K562 (cell line): ENCODE measurements at regions not wholly inside any gene's neighbourhood (a gene's known extent, or its start where the extent isn't known, plus 50 kb on each side); places are given as distances from the start of the nearest gene placed in this dataset.
A peak's percentile ranks its signal among the peaks of the same experiment; 100 is the strongest.

Experiments
- BRF1 ChIP-seq: IDR thresholded peaks from 3 replicates; pipeline ENCODE4 v1.6.1; 2011; ENCODE audit warnings: borderline replicate concordance, mild to moderate bottlenecking; ENCODE audit not compliant: insufficient read length; ENCODE audit errors: extremely low read depth
- CEBPG ChIP-seq, 3 experiments: fragments of 200-800 bp in 1 of 3; sonication (Bioruptor generic) in 1 of 3; sonication (generic) in 1 of 3; formaldehyde crosslinking in 1 of 3; IDR thresholded peaks in 2 of 3; conservative IDR thresholded peaks in 1 of 3; 2 replicates each; pipeline versions ENCODE4 v1.6.1 to v1.8.0; 2016 to 2022; ENCODE audit warnings: missing compliant biosample characterization in 2 of 3, missing genetic modification characterization in 2 of 3, mild to moderate bottlenecking in 1 of 3, missing genetic modification reagents in 1 of 3
- ELF1 ChIP-seq: fragments of 200-800 bp; sonication (Bioruptor generic); IDR thresholded peaks from 2 replicates; pipeline ENCODE4 v1.6.1; 2016; ENCODE audit warnings: missing genetic modification characterization, missing compliant biosample characterization
- FOS ChIP-seq: IDR thresholded peaks from 3 replicates; pipeline ENCODE4 v1.6.1; 2011; ENCODE audit not compliant: insufficient read length; ENCODE audit errors: extremely low read depth
- FUS ChIP-seq: fragments of 200-400 bp; formaldehyde crosslinking; optimal IDR thresholded peaks from 2 replicates; pipeline ENCODE3; 2017; ENCODE audit warnings: low read depth, low read length
- HMGN3 ChIP-seq: IDR thresholded peaks from 2 replicates; pipeline ENCODE4 v1.6.1; 2011; ENCODE audit warnings: borderline replicate concordance, low read depth, mild to moderate bottlenecking, mixed read lengths, low read length; ENCODE audit not compliant: insufficient read length; ENCODE audit errors: extremely low read depth
- MCM5 ChIP-seq: fragments of 450-650 bp; IDR thresholded peaks from 2 replicates; pipeline ENCODE4 v1.6.1; 2016; ENCODE audit warnings: low read depth
- PYGO2 ChIP-seq: fragments of 450-650 bp; IDR thresholded peaks from 2 replicates; pipeline ENCODE4 v1.6.1; 2016; ENCODE audit warnings: mild to moderate bottlenecking, missing genetic modification characterization, moderate library complexity, missing compliant biosample characterization
- RAD21 ChIP-seq, 2 experiments: fragments of 250-450 bp in 1 of 2; fragments of 450-650 bp in 1 of 2; sonication (Bioruptor Pico) in 1 of 2; formaldehyde crosslinking in 1 of 2; IDR thresholded peaks in 1 of 2; conservative IDR thresholded peaks in 1 of 2; 2 replicates each; pipeline versions ENCODE4 v1.4.0 to v1.8.0; 2020 to 2022; ENCODE audit warnings: mild to moderate bottlenecking in 2 of 2, moderate library complexity in 1 of 2
- RBM39 ChIP-seq: fragments of 200-400 bp; formaldehyde crosslinking; optimal IDR thresholded peaks from 2 replicates; pipeline ENCODE3; 2018; ENCODE audit warnings: low read depth, low read length
- SIN3B ChIP-seq: fragments of 450-650 bp; IDR thresholded peaks from 2 replicates; pipeline ENCODE4 v1.6.1; 2017; ENCODE audit warnings: low read depth, mild to moderate bottlenecking, moderate library complexity
- SRSF9 ChIP-seq: fragments of 200-400 bp; formaldehyde crosslinking; IDR thresholded peaks from 2 replicates; pipeline ENCODE4 v1.6.1; 2017; ENCODE audit warnings: low read depth, low read length, borderline replicate concordance
- TAL1 ChIP-seq: fragments of 450-650 bp; IDR thresholded peaks from 2 replicates; pipeline ENCODE4 v1.6.1; 2016; ENCODE audit warnings: mild to moderate bottlenecking
- ZNF551 ChIP-seq: fragments of 250-450 bp; sonication (Bioruptor Pico); IDR thresholded peaks from 2 replicates; pipeline ENCODE4 v1.5.0; 2021; ENCODE audit warnings: mild to moderate bottlenecking, moderate library complexity
- TF ChIP-seq, protein P1 (sequence below): fragments of 250-450 bp; sonication (Bioruptor Pico); IDR thresholded peaks from 2 replicates; pipeline ENCODE4 v1.5.1; 2021; ENCODE audit warnings: mild to moderate bottlenecking
- TF ChIP-seq, protein P2 (sequence below): sonication (generic); formaldehyde crosslinking; IDR thresholded peaks from 2 replicates; pipeline ENCODE4 v1.8.0; 2023; ENCODE audit warnings: mild to moderate bottlenecking, missing genetic modification reagents
- TF ChIP-seq, protein P3 (sequence below): fragments of 450-650 bp; IDR thresholded peaks from 2 replicates; pipeline ENCODE4 v1.6.1; 2016; ENCODE audit warnings: missing biosample characterization, missing genetic modification characterization
- TF ChIP-seq, protein P4 (sequence below), 2 experiments: fragments of 450-650 bp in 1 of 2; sonication (generic) in 1 of 2; formaldehyde crosslinking in 1 of 2; IDR thresholded peaks in 1 of 2; conservative IDR thresholded peaks in 1 of 2; 2 replicates each; pipeline versions ENCODE4 v1.6.1 to v1.8.1; 2016 to 2023; ENCODE audit warnings: mild to moderate bottlenecking in 2 of 2, moderate library complexity in 2 of 2, inconsistent platforms in 1 of 2, missing genetic modification reagents in 1 of 2
- TF ChIP-seq, protein P5 (sequence below): fragments of 250-450 bp; sonication (Bioruptor Pico); IDR thresholded peaks from 2 replicates; pipeline ENCODE4 v1.8.0; 2022; ENCODE audit warnings: inconsistent platforms, mild to moderate bottlenecking, moderate library complexity, borderline replicate concordance

DNA sequence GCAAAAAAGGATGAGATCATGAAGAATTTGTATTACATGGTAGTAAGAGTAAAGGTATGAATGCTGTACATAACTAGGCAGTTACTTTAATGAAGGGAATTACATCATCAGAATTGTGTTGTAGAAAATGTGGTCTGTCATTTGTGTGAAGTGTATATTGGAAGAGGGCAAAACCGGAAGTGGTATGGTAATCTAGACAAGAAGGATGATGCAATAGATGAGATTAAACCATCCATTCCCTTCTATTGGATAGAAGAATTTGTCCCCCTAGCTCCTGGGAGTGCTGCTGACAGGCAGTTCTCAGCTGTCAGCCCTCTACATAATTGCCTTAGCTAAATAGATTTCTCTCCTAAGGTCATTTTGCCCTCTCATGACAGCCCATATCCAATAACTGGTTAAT lies 55.9 kb upstream of the BARD1 start (continued):
- TF ChIP-seq, protein P1, sequence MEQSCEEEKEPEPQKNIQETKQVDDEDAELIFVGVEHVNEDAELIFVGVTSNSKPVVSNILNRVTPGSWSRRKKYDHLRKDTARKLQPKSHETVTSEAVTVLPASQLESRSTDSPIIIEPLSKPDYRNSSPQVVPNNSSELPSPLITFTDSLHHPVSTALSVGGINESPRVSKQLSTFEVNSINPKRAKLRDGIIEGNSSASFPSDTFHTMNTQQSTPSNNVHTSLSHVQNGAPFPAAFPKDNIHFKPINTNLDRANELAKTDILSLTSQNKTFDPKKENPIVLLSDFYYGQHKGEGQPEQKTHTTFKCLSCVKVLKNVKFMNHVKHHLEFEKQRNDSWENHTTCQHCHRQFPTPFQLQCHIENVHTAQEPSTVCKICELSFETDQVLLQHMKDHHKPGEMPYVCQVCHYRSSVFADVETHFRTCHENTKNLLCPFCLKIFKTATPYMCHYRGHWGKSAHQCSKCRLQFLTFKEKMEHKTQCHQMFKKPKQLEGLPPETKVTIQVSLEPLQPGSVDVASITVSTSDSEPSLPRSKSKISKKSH (CRISPR knock-in tag) = no peak
- TF ChIP-seq FUS (no peak), TAL1 (no peak), MCM5 (no peak), HMGN3 (no peak), ELF1 (tag) (no peak), CEBPG (CRISPR knock-in tag; IDR thresholded peaks at IDR 0.05) (no peak), CEBPG (tag; conservative IDR thresholded peaks at IDR 0.05 in 1 of 2, IDR thresholded peaks at IDR 0.05 in 1 of 2) (peak; percentile 77 to 85), RBM39 (no peak), RAD21 (CRISPR knock-in tag; conservative IDR thresholded peaks at IDR 0.05 in 1 of 2, IDR thresholded peaks at IDR 0.05 in 1 of 2) (no peak), ZNF551 (CRISPR knock-in tag) (no peak), PYGO2 (tag) (no peak), FOS (no peak), SIN3B (no peak), BRF1 (no peak), SRSF9 (no peak)
- TF ChIP-seq, protein P2, sequence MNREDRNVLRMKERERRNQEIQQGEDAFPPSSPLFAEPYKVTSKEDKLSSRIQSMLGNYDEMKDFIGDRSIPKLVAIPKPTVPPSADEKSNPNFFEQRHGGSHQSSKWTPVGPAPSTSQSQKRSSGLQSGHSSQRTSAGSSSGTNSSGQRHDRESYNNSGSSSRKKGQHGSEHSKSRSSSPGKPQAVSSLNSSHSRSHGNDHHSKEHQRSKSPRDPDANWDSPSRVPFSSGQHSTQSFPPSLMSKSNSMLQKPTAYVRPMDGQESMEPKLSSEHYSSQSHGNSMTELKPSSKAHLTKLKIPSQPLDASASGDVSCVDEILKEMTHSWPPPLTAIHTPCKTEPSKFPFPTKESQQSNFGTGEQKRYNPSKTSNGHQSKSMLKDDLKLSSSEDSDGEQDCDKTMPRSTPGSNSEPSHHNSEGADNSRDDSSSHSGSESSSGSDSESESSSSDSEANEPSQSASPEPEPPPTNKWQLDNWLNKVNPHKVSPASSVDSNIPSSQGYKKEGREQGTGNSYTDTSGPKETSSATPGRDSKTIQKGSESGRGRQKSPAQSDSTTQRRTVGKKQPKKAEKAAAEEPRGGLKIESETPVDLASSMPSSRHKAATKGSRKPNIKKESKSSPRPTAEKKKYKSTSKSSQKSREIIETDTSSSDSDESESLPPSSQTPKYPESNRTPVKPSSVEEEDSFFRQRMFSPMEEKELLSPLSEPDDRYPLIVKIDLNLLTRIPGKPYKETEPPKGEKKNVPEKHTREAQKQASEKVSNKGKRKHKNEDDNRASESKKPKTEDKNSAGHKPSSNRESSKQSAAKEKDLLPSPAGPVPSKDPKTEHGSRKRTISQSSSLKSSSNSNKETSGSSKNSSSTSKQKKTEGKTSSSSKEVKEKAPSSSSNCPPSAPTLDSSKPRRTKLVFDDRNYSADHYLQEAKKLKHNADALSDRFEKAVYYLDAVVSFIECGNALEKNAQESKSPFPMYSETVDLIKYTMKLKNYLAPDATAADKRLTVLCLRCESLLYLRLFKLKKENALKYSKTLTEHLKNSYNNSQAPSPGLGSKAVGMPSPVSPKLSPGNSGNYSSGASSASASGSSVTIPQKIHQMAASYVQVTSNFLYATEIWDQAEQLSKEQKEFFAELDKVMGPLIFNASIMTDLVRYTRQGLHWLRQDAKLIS (CRISPR knock-in tag) = no peak
- TF ChIP-seq, protein P3, sequence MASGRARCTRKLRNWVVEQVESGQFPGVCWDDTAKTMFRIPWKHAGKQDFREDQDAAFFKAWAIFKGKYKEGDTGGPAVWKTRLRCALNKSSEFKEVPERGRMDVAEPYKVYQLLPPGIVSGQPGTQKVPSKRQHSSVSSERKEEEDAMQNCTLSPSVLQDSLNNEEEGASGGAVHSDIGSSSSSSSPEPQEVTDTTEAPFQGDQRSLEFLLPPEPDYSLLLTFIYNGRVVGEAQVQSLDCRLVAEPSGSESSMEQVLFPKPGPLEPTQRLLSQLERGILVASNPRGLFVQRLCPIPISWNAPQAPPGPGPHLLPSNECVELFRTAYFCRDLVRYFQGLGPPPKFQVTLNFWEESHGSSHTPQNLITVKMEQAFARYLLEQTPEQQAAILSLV (tag) = peak; percentile 38; the same call in 1 of the 2 replicates
- TF ChIP-seq, protein P4, sequence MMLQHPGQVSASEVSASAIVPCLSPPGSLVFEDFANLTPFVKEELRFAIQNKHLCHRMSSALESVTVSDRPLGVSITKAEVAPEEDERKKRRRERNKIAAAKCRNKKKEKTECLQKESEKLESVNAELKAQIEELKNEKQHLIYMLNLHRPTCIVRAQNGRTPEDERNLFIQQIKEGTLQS (IDR thresholded peaks at IDR 0.05) = peak; percentile 78
- TF ChIP-seq, protein P4 (CRISPR knock-in tag; conservative IDR thresholded peaks at IDR 0.05) = no peak
- TF ChIP-seq, protein P5, sequence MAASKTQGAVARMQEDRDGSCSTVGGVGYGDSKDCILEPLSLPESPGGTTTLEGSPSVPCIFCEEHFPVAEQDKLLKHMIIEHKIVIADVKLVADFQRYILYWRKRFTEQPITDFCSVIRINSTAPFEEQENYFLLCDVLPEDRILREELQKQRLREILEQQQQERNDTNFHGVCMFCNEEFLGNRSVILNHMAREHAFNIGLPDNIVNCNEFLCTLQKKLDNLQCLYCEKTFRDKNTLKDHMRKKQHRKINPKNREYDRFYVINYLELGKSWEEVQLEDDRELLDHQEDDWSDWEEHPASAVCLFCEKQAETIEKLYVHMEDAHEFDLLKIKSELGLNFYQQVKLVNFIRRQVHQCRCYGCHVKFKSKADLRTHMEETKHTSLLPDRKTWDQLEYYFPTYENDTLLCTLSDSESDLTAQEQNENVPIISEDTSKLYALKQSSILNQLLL (CRISPR knock-in tag) = no peak
